SK-N-SH (cell line): ENCODE measurements at regions not wholly inside any gene's neighbourhood (a gene's known extent, or its start where the extent isn't known, plus 50 kb on each side); places are given as distances from the start of the nearest gene placed in this dataset.

Source experiments
- CHD2 ChIP-seq: fragments of 150-350 bp; IDR thresholded peaks from 2 replicates; pipeline ENCODE4 v1.6.1; 2018; ENCODE audit warnings: low read length; ENCODE audit not compliant: partially characterized antibody
- ELF1 ChIP-seq: IDR thresholded peaks from 2 replicates; pipeline ENCODE4 v1.4.0; 2012
- NFIC ChIP-seq: IDR thresholded peaks from 2 replicates; pipeline ENCODE4 v1.4.0; 2012; ENCODE audit warnings: borderline replicate concordance
- POLR2AphosphoS5 ChIP-seq: IDR thresholded peaks from 2 replicates; pipeline ENCODE4 v1.6.1; 2012; ENCODE audit warnings: low read depth, low read length
- RAD21 ChIP-seq: IDR thresholded peaks from 2 replicates; pipeline ENCODE4 v1.6.1; 2012; ENCODE audit warnings: mild to moderate bottlenecking, low read length
- RCOR1 ChIP-seq: fragments of 150-350 bp; IDR thresholded peaks from 2 replicates; pipeline ENCODE4 v1.6.1; 2017; ENCODE audit warnings: antibody characterized with exemption, low read length
- SIN3A ChIP-seq: IDR thresholded peaks from 2 replicates; pipeline ENCODE4 v1.6.1; 2012; ENCODE audit warnings: low read depth, mild to moderate bottlenecking, low read length, moderate library complexity, borderline replicate concordance
- TAF1 ChIP-seq: IDR thresholded peaks from 2 replicates; pipeline ENCODE4 v1.6.1; 2012; ENCODE audit warnings: low read depth, mild to moderate bottlenecking, low read length, moderate library complexity, borderline replicate concordance
- YY1 ChIP-seq: IDR thresholded peaks from 2 replicates; pipeline ENCODE4 v1.4.0; 2012; ENCODE audit warnings: low read depth, mild to moderate bottlenecking
- TF ChIP-seq, protein P1 (sequence below): fragments of 200-600 bp; sonication (generic); IDR thresholded peaks from 2 replicates; pipeline ENCODE4 v1.6.1; 2017; ENCODE audit warnings: antibody characterized with exemption, mild to moderate bottlenecking, moderate library complexity
- TF ChIP-seq, protein P2 (sequence below): IDR thresholded peaks from 2 replicates; pipeline ENCODE4 v1.4.0; 2012; ENCODE audit warnings: low read depth, borderline replicate concordance

DNA sequence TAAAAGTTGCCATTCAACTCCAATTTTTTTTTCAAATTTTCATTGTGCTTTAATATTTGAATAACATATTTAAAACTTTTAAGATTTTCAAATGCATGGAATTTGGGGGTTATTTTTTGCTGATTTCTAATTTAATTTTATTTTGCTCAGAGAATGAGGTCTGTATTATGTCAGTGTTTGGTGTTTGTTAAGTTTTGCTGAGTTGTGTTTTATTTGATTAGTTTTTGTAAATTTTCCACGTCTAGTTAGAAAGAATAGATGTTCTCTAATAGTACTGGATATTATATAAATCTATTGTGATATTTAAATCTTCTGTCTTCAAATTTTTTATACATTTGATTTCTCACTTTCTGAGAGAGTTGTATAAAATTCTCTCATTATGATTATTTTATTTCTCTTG, 145.9 kb downstream of the MACIR start:
- TF ChIP-seq YY1 (no peak), RAD21 (no peak), SIN3A (no peak), POLR2AphosphoS5 (no peak), ELF1 (no peak), TAF1 (no peak), NFIC (no peak), RCOR1 (no peak), CHD2 (no peak)
- TF ChIP-seq, protein P1, sequence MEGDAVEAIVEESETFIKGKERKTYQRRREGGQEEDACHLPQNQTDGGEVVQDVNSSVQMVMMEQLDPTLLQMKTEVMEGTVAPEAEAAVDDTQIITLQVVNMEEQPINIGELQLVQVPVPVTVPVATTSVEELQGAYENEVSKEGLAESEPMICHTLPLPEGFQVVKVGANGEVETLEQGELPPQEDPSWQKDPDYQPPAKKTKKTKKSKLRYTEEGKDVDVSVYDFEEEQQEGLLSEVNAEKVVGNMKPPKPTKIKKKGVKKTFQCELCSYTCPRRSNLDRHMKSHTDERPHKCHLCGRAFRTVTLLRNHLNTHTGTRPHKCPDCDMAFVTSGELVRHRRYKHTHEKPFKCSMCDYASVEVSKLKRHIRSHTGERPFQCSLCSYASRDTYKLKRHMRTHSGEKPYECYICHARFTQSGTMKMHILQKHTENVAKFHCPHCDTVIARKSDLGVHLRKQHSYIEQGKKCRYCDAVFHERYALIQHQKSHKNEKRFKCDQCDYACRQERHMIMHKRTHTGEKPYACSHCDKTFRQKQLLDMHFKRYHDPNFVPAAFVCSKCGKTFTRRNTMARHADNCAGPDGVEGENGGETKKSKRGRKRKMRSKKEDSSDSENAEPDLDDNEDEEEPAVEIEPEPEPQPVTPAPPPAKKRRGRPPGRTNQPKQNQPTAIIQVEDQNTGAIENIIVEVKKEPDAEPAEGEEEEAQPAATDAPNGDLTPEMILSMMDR, result no peak
- TF ChIP-seq, protein P2, sequence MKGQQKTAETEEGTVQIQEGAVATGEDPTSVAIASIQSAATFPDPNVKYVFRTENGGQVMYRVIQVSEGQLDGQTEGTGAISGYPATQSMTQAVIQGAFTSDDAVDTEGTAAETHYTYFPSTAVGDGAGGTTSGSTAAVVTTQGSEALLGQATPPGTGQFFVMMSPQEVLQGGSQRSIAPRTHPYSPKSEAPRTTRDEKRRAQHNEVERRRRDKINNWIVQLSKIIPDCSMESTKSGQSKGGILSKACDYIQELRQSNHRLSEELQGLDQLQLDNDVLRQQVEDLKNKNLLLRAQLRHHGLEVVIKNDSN, result no peak
